Activated CD8-positive, alpha-beta memory T cell treated with anti-CD3 and anti-CD28 coated beads, Interleukin-2, amount 10 ng/mL, durations not matched to agents 7 days and 5 days (primary cell): ENCODE measurements at regions not wholly inside any gene's neighbourhood (a gene's known extent, or its start where the extent isn't known, plus 50 kb on each side); places are given as distances from the start of the nearest gene placed in this dataset.
"Not testable (repeated sequence)": the region's sequence is repeated elsewhere in the genome, so short reads cannot be mapped to it uniquely, and the experiment has no call there.

ENCODE experiments used
- ATAC-seq: fragments of 150-1000 bp; cut with Tn5 transposase; one replicate; pipeline ENCODE4 v1.10.0; 2021; ENCODE audit warnings: moderate library complexity
- CTCF ChIA-PET: fragments of 350-600 bp; sonication (Branson Sonifier 250); formaldehyde crosslinking; loops from one replicate; lab custom pipeline; 2021; ENCODE audit warnings: antibody characterized with exemption; lab: Charles Lee
- DNase-seq: peaks from one replicate; pipeline ENCODE4 v3.0.0-alpha.2; 2020
- H3K27ac Mint-ChIP-seq: one replicate; pipeline ENCODE4 v1.8.0; 2021; ENCODE audit warnings: mild to moderate bottlenecking, mixed read lengths
- H3K27me3 Mint-ChIP-seq: one replicate; pipeline ENCODE4 v1.8.0; 2021; ENCODE audit warnings: mixed read lengths
- H3K36me3 Mint-ChIP-seq: one replicate; pipeline ENCODE4 v1.8.0; 2021; ENCODE audit warnings: mild to moderate bottlenecking, mixed read lengths
- H3K4me1 Mint-ChIP-seq: one replicate; pipeline ENCODE4 v1.8.0; 2021; ENCODE audit warnings: mixed read lengths
- H3K4me3 Mint-ChIP-seq: one replicate; pipeline ENCODE4 v1.8.0; 2021; ENCODE audit warnings: mild to moderate bottlenecking, moderate library complexity, mixed read lengths
- H3K9me3 Mint-ChIP-seq: one replicate; pipeline ENCODE4 v1.8.0; 2022; ENCODE audit warnings: low read depth, mixed read lengths

- CTCF ChIA-PET, H3K4me3 Mint-ChIP-seq, H3K4me1 Mint-ChIP-seq, H3K9me3 Mint-ChIP-seq, ATAC-seq, H3K27ac Mint-ChIP-seq, H3K36me3 Mint-ChIP-seq, DNase-seq: not testable (repeated sequence)
- H3K27me3 Mint-ChIP-seq = peaks cover 13% of the 10 kb centered on the region
Observed at GRCh38 chr1:157423764-157424163, 128.6 kb downstream of the FCRL5 start.

DNA sequence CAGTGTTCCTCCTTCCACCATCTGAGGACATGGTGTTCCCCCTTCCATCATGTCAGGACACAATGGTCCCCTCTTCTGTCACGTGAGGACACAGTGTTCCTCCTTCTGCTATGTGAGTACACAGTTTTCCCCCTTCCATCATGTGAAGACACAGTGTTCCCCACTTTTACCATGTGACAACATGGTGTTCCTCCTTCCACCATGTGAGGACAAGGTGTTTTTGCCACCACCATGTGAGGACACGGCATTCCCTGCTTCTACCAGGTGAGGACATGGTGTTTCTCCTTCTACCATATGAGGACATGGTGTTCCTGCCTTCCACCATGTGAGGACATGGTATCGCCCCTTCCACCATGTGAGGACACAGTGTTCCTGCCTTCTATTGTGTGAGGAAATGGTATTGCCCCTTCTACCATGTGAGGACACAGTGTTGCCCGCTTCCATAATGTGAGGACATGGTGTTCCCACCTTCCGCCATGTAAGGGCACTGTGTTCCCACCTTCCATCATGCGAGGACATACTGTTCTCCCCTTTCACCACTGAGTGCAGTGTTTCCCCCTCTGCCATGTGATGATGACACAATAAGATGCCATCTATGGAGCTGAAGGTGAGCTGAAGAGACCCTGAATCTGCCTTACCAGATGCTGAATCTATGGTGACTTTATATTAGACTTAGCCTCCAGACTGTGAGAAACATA, 132.3 kb downstream of the FCRL5 start:
- no peak for DNase-seq
- Mint-ChIP-seq H3K27ac (no peak overlapping the region), H3K4me1 (no peaks in the 10 kb centered on the region), H3K36me3 (no peaks in the 10 kb centered on the region), H3K4me3 (no peak overlapping the region), H3K9me3 (no peaks in the 10 kb centered on the region), H3K27me3 (peaks cover 6% of the 10 kb centered on the region)
- CTCF ChIA-PET = no interaction called here
- ATAC-seq = no peak

DNA sequence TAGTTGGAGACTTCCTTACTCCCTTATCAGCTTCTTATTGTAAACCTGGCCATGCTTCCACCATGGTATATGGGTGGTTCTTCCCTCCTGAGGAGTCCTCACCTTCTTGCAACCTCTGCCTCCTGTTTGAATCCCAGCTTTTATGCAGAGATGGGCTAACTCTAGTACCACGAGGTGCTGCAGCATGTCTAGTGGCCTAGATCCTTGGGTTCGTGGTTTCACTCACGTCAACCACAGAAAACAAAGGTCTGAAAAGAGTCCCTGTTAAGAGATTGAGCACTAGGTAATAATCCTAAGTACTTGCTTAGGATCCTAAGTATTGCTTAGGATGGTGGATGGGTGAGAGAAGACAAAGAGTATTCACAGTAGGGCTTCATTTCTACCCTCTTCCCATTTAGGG, 133.7 kb downstream of the FCRL5 start:
- H3K36me3 Mint-ChIP-seq = no peaks in the 10 kb centered on the region
- no peaks in the 10 kb centered on the region for H3K9me3 Mint-ChIP-seq
- CTCF ChIA-PET = no interaction called here
- H3K4me1 Mint-ChIP-seq = no peaks in the 10 kb centered on the region
- no peak overlapping the region for H3K27ac Mint-ChIP-seq
- DNase-seq = no peak
- no peak for ATAC-seq
- H3K27me3 Mint-ChIP-seq = peaks cover 5% of the 10 kb centered on the region
- no peak overlapping the region for H3K4me3 Mint-ChIP-seq

DNA sequence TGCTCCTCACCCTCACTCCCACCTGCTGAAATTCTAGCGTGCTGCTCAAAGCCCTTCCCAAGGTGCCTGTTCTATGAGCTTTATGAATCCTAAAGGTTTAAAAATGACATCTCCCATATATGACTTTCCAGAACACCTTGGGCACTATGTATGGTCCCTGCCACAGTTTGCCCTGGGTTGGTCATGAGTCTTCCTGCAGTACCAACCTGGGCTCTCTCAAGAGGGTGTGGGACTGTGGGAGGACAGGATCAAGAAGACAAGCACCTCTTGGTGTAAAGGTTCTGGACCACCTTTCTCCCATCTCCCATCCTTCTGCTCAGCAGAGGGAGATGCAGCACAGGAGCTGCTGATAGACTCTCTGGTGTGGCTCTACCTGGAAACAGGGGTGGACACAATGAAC, 134.1 kb downstream of the FCRL5 start:
- peaks cover 5% of the 10 kb centered on the region for H3K27me3 Mint-ChIP-seq
- H3K4me3 Mint-ChIP-seq = no peak overlapping the region
- H3K27ac Mint-ChIP-seq = no peak overlapping the region
- no peak for DNase-seq
- H3K36me3 Mint-ChIP-seq = no peaks in the 10 kb centered on the region
- no peaks in the 10 kb centered on the region for H3K9me3 Mint-ChIP-seq
- H3K4me1 Mint-ChIP-seq = no peaks in the 10 kb centered on the region
- no peak for ATAC-seq
- CTCF ChIA-PET = no interaction called here

GRCh38 chr1:157415661-157416060, 136.7 kb downstream of the FCRL5 start:
- no peaks in the 10 kb centered on the region for H3K9me3 Mint-ChIP-seq
- H3K4me3 Mint-ChIP-seq = no peak overlapping the region
- no peak overlapping the region for H3K27ac Mint-ChIP-seq
- CTCF ChIA-PET = no interaction called here
- no peak for ATAC-seq
- no peaks in the 10 kb centered on the region for H3K36me3 Mint-ChIP-seq
- no peaks in the 10 kb centered on the region for H3K4me1 Mint-ChIP-seq
- peaks cover 8% of the 10 kb centered on the region for H3K27me3 Mint-ChIP-seq
- no peak for DNase-seq

GRCh38 chr1:157412308-157412707, 140.0 kb downstream of the FCRL5 start:
- no peaks in the 10 kb centered on the region for H3K9me3 Mint-ChIP-seq
- peaks cover 3% of the 10 kb centered on the region for H3K27me3 Mint-ChIP-seq
- H3K4me1 Mint-ChIP-seq = no peaks in the 10 kb centered on the region
- ATAC-seq = no peak
- H3K36me3 Mint-ChIP-seq = no peaks in the 10 kb centered on the region
- CTCF ChIA-PET = no interaction called here
- DNase-seq = no peak
- no peak overlapping the region for H3K27ac Mint-ChIP-seq
- no peak overlapping the region for H3K4me3 Mint-ChIP-seq

DNA sequence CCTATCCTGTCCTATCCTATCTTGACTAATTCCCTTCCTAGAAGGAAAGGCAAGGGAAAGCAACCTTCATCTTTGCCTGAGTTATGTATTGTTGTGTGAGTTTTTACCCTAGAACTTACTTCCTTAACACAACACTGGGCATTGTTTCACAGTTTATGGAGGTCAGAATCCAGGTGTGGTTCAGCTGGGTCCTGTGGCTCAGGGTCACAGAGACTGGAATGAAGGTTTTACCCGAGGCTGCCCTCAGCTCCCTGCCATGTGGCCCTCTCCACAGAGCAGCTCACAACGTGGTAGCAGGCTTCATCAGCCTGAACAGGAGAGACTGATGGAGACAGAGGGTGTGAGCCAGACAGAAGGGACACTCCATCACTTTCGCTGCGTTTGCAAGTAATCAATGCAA, 140.5 kb downstream of the FCRL5 start:
- ATAC-seq (no peak), DNase-seq (no peak)
- Mint-ChIP-seq H3K27me3 (peaks cover 3% of the 10 kb centered on the region), H3K9me3 (no peaks in the 10 kb centered on the region), H3K27ac (no peak overlapping the region), H3K36me3 (no peaks in the 10 kb centered on the region), H3K4me3 (no peak overlapping the region), H3K4me1 (no peaks in the 10 kb centered on the region)
- CTCF ChIA-PET = no interaction called here

- no peak for DNase-seq
- Mint-ChIP-seq H3K4me3 (no peak overlapping the region), H3K27ac (no peak overlapping the region), H3K36me3 (no peaks in the 10 kb centered on the region), H3K27me3 (peaks cover 3% of the 10 kb centered on the region), H3K9me3 (no peaks in the 10 kb centered on the region), H3K4me1 (no peaks in the 10 kb centered on the region)
- ATAC-seq = no peak
- CTCF ChIA-PET = no interaction called here
Observed at GRCh38 chr1:157411064-157411463, 141.3 kb downstream of the FCRL5 start.

- no peaks in the 10 kb centered on the region for H3K9me3 Mint-ChIP-seq
- H3K4me1 Mint-ChIP-seq = no peaks in the 10 kb centered on the region
- CTCF ChIA-PET = no interaction called here
- no peak overlapping the region for H3K27ac Mint-ChIP-seq
- no peak for ATAC-seq
- H3K36me3 Mint-ChIP-seq = no peaks in the 10 kb centered on the region
- peaks cover 3% of the 10 kb centered on the region for H3K27me3 Mint-ChIP-seq
- DNase-seq = no peak
- H3K4me3 Mint-ChIP-seq = no peak overlapping the region
Observed at GRCh38 chr1:157410457-157410856, 141.9 kb downstream of the FCRL5 start.

DNA sequence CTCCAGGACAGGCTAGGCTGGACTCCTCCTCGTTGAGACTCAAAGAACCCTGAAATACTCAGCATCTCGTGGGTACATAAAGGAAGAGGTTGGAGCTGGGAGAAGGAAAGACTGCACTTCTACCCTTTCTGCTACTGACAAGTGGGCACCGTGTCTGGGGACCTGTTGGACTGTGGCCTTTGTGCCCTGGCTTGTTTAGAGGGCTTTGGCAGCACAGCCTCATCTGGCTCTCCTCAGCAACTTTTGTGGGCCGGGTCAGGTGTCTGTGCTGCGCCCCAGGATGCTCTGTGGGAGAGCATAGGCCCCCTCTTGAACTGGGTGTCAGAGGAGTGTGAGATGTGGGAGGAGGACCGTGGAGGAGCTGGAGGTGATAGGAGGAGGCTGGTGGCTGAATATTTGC, 142.4 kb downstream of the FCRL5 start:
- CTCF ChIA-PET = no interaction called here
- ATAC-seq = no peak
- H3K9me3 Mint-ChIP-seq = no peaks in the 10 kb centered on the region
- no peak overlapping the region for H3K27ac Mint-ChIP-seq
- H3K27me3 Mint-ChIP-seq = peaks cover 5% of the 10 kb centered on the region
- H3K4me1 Mint-ChIP-seq = no peaks in the 10 kb centered on the region
- DNase-seq = no peak
- no peak overlapping the region for H3K4me3 Mint-ChIP-seq
- no peaks in the 10 kb centered on the region for H3K36me3 Mint-ChIP-seq

DNA sequence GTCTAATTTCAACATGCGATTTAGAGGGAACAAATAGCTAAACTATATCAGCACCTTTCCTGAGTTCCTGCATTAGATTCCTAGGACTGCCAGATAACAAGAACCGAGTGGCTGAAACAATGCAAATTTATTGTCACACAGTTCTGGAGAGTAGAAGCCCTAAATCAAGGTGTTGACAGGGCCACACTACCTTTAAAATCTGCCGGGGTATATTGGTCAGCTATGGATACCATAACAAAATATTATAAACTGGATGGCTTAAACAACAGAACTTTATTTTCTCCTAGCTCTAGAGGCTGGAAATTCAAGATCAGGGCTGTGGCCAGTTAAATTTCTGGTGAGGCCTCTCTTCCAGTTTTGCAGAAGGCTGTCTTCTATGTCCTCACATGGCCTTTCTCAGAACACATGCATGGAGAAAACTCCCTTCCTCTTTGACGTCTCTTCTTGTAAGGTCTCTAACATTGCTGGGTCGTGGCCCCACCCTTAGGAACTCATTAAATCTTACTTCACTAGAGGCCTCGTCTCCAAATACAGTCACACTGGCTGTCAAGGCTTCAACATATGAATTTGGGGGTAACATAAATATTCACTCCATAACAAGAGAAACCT, 144.3 kb downstream of the FCRL5 start:
- Mint-ChIP-seq H3K4me3 (no peak overlapping the region), H3K4me1 (no peaks in the 10 kb centered on the region), H3K27ac (no peak overlapping the region), H3K9me3 (no peaks in the 10 kb centered on the region), H3K36me3 (no peaks in the 10 kb centered on the region), H3K27me3 (peaks cover 9% of the 10 kb centered on the region)
- CTCF ChIA-PET = interaction anchor here (1.4 kb wide), 1 partner anchor 12 kb away, joined by 3 read pairs; no protein-coding TSS in a partner anchor
- ATAC-seq (no peak), DNase-seq (no peak)

DNA sequence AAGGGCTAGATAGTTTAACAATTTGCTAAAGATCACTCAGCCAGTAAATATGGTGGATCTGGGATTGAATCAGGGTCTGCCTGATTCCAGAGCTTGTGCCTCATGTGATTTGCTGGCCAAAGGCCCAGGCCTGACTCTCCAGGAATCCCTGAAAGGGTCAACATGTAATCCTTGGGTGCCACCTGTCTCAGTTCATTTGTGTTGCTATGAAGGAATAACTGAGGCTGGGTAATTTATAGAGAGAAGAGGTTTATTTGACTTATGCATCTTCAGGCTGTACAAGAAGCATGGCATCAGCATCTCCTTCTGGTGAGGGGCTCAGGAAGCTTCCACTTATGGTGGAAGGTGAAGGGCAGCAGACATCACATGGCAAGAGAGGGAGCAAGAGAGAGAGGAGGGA, 144.9 kb downstream of the FCRL5 start:
- CTCF ChIA-PET = interaction anchor here (1.4 kb wide), 1 partner anchor 11 kb away, joined by 3 read pairs; no protein-coding TSS in a partner anchor
- Mint-ChIP-seq H3K4me3 (no peak overlapping the region), H3K9me3 (no peaks in the 10 kb centered on the region), H3K27ac (no peak overlapping the region), H3K27me3 (peaks cover 14% of the 10 kb centered on the region), H3K36me3 (no peaks in the 10 kb centered on the region), H3K4me1 (no peaks in the 10 kb centered on the region)
- ATAC-seq = no peak
- DNase-seq = no peak

DNA sequence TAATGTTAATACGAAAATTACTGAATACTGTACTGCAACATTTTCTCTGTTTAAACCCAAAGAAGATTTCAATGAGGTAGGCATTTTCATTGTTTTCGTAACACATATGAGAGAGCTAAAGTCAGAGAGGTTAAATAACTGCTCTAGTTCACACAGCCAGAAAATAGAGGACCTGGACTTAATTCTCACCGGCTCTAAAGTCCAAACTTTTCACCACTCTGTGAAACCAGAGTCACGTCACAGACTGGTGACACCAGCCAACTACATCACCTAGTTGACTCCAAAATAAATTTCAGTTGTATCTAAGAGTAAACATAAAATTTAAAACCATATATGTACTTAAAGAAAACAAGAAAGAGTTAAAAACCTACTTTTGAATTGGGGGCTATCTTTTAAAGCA, 146.7 kb downstream of the FCRL5 start:
- Mint-ChIP-seq H3K9me3 (no peaks in the 10 kb centered on the region), H3K4me1 (no peaks in the 10 kb centered on the region), H3K4me3 (no peak overlapping the region), H3K27me3 (peaks cover 27% of the 10 kb centered on the region), H3K36me3 (no peaks in the 10 kb centered on the region), H3K27ac (no peak overlapping the region)
- ATAC-seq (no peak), DNase-seq (no peak)
- CTCF ChIA-PET = no interaction called here

GRCh38 chr1:157404614-157405013, 147.7 kb downstream of the FCRL5 start:
- no peak overlapping the region for H3K27ac Mint-ChIP-seq
- peaks cover 36% of the 10 kb centered on the region for H3K27me3 Mint-ChIP-seq
- ATAC-seq (no peak), DNase-seq (no peak)
- CTCF ChIA-PET = no interaction called here
- no peaks in the 10 kb centered on the region for H3K36me3 Mint-ChIP-seq
- H3K4me3 Mint-ChIP-seq = no peak overlapping the region
- no peaks in the 10 kb centered on the region for H3K9me3 Mint-ChIP-seq
- peaks cover 5% of the 10 kb centered on the region for H3K4me1 Mint-ChIP-seq
